ENCODE measurements at regions not wholly inside any gene's neighbourhood (a gene's known extent, or its start where the extent isn't known, plus 50 kb on each side); places are given as distances from the start of the nearest gene placed in this dataset.

DNA sequence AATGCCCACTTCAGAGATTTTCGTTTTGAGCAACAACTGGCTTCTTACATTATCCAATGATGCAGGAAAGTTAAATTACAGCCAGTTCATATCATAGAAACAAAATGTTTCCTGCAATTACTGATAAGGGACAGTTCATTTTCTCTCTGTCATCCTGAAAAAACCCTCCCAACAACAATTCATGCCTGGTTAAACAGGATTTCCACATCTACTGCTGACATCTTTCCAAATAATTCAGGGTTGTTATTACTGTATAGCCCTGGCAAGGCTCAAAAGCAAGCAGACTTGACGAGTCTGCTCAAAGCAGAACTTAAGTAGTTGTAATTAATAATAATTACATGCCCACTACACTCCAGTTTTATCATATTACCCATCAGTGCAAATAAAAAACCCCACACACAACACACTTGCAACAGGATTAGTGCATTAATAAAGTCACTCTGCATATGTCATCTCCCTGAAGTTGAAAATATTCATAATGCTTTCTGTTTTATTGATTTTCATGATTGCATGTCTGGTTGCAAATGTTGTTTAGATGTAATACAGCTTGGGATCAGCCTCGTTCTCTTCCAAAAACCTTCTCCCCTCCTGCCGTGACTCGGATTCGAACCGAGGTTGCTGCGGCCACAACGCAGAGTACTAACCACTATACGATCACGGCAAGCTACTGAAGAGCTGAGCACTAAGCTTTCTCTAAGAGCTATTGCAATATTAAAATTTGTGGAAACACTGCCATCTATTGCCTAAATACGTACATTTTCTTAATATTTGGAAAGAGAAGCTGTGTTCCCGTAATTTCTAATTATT lies 119.6 kb upstream of the NFIB start:
- H3K27me3 ChIP-seq (replicated peaks; ENCODE audit: insufficient read depth, low read depth, low read length, poor library complexity): no peaks in the 10 kb centered on the region
- CTCF ChIA-PET: interaction anchor here (0.6 to 1.1 kb wide), 3 partner anchors 15 to 335 kb away, joined by 3 read pairs; no protein-coding TSS in a partner anchor
- H3K36me3 ChIP-seq (ENCODE audit: insufficient read depth, low read length, poor library complexity, severe bottlenecking): no peaks in the 10 kb centered on the region
- POLR2A ChIA-PET (ENCODE audit: low non-redundant PET): no interaction called here
- TF ChIP-seq, protein P1, sequence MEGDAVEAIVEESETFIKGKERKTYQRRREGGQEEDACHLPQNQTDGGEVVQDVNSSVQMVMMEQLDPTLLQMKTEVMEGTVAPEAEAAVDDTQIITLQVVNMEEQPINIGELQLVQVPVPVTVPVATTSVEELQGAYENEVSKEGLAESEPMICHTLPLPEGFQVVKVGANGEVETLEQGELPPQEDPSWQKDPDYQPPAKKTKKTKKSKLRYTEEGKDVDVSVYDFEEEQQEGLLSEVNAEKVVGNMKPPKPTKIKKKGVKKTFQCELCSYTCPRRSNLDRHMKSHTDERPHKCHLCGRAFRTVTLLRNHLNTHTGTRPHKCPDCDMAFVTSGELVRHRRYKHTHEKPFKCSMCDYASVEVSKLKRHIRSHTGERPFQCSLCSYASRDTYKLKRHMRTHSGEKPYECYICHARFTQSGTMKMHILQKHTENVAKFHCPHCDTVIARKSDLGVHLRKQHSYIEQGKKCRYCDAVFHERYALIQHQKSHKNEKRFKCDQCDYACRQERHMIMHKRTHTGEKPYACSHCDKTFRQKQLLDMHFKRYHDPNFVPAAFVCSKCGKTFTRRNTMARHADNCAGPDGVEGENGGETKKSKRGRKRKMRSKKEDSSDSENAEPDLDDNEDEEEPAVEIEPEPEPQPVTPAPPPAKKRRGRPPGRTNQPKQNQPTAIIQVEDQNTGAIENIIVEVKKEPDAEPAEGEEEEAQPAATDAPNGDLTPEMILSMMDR (conservative IDR thresholded peaks at IDR 0.05; ENCODE audit: low read depth, low read length): peak; percentile 48
- no peak for TF ChIP-seq EZH2 (IDR thresholded peaks at IDR 0.05; ENCODE audit: borderline replicate concordance, low read depth, low read length, poor library complexity, severe bottlenecking)
- peak; percentile 73 for DNase-seq (ENCODE audit: low spot score)
- BruUV-seq (replicated peaks): no TSS peak
- H3K9me3 ChIP-seq (ENCODE audit: low read depth, low read length, poor library complexity, severe bottlenecking): no peaks in the 10 kb centered on the region
- H3K4me1 ChIP-seq (ENCODE audit: insufficient read depth, low read length, poor library complexity, severe bottlenecking): peaks cover 30% of the 10 kb centered on the region
- H3K27ac ChIP-seq (ENCODE audit: low read depth, low read length, poor library complexity, severe bottlenecking): no peak overlapping the region
- H3K4me3 ChIP-seq (ENCODE audit: low read depth, low read length, poor library complexity, severe bottlenecking): no peak overlapping the region
- intact Hi-C loops (cut with micrococcal nuclease; ENCODE audit: unreplicated experiment): loop anchor here (10.0 kb wide), 1 partner anchor 339 kb away; no protein-coding TSS in a partner anchor

DNA sequence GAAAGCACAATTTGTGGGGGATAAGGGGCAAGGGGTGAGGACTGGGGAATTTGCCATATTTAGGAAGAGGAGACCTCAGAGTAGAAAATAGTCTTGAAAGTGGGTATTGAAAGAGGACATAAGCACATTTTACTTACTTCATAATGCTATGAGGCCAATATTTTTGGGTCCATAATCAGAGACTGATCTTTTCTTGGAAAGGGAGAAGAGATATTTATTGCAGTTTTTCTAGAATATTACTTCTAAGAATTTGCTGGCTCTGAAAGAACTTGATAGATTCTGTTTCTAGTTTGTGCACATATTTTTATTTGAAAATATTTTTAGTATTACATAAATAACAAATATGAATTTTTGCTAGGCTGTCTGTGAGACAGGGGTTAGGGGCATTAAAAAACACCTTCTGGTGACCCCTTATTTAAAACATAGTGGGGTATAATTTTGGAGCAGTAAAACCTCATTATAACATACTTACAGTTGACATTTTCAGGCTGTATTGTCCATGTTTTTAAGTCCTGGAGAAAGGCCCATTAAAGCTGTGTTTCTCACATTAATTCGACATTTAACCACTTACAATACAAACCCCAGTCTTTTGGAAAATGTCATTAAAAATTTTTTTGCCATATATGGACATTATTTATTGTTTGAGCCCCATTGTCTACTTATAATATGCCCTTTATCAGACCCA lies 118.9 kb upstream of the NFIB start:
- ChIA-PET POLR2A (ENCODE audit: low non-redundant PET) (no interaction called here), CTCF (no interaction called here)
- no peak overlapping the region for H3K27ac ChIP-seq (ENCODE audit: low read depth, low read length, poor library complexity, severe bottlenecking)
- no peak overlapping the region for H3K4me3 ChIP-seq (ENCODE audit: low read depth, low read length, poor library complexity, severe bottlenecking)
- H3K4me1 ChIP-seq (ENCODE audit: insufficient read depth, low read length, poor library complexity, severe bottlenecking): peaks cover 23% of the 10 kb centered on the region
- H3K27me3 ChIP-seq (replicated peaks; ENCODE audit: insufficient read depth, low read depth, low read length, poor library complexity): no peaks in the 10 kb centered on the region
- no peaks in the 10 kb centered on the region for H3K36me3 ChIP-seq (ENCODE audit: insufficient read depth, low read length, poor library complexity, severe bottlenecking)
- intact Hi-C loops (cut with micrococcal nuclease; ENCODE audit: unreplicated experiment): loop anchor here (10.0 kb wide), 1 partner anchor 338 kb away; no protein-coding TSS in a partner anchor
- H3K9me3 ChIP-seq (ENCODE audit: low read depth, low read length, poor library complexity, severe bottlenecking): no peaks in the 10 kb centered on the region
- no TSS peak for BruUV-seq (replicated peaks)
- no peak for TF ChIP-seq EZH2 (IDR thresholded peaks at IDR 0.05; ENCODE audit: borderline replicate concordance, low read depth, low read length, poor library complexity, severe bottlenecking)
- TF ChIP-seq, protein P1 (conservative IDR thresholded peaks at IDR 0.05; ENCODE audit: low read depth, low read length): no peak
- DNase-seq (ENCODE audit: low spot score): no peak

DNA sequence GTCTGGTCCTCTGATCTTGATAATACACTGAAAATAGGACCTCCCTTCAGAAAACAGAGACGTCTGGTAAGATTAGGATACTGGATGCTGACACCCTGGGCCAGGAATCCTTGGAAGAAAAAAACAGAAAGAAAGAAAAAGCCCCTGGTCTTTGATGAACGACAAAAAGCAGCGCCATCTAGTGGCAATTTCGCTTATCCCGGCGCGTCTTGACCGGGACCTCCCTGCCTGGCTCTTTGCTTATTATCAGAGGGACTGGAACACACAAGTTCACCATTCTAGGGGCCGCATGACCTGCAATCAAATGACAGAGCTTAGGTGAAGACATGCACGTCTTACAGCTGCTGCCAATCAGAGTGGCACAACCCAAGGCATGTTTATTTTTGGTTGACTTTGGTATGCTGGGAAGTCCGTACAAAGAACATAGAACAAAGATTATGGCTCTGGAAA lies 114.9 kb upstream of the NFIB start:
- BruUV-seq (replicated peaks): no TSS peak
- Histone ChIP-seq H3K9me3 (ENCODE audit: low read depth, low read length, poor library complexity, severe bottlenecking) (no peaks in the 10 kb centered on the region), H3K27me3 (replicated peaks; ENCODE audit: insufficient read depth, low read depth, low read length, poor library complexity) (no peaks in the 10 kb centered on the region), H3K36me3 (ENCODE audit: insufficient read depth, low read length, poor library complexity, severe bottlenecking) (no peaks in the 10 kb centered on the region), H3K4me3 (ENCODE audit: low read depth, low read length, poor library complexity, severe bottlenecking) (no peak overlapping the region), H3K27ac (ENCODE audit: low read depth, low read length, poor library complexity, severe bottlenecking) (no peak overlapping the region), H3K4me1 (ENCODE audit: insufficient read depth, low read length, poor library complexity, severe bottlenecking) (peaks cover 6% of the 10 kb centered on the region)
- CTCF ChIA-PET: no interaction called here
- peak; percentile 77 for DNase-seq (ENCODE audit: low spot score)
- TF ChIP-seq, protein P1 (conservative IDR thresholded peaks at IDR 0.05; ENCODE audit: low read depth, low read length): peak; percentile 65
- TF ChIP-seq EZH2 (IDR thresholded peaks at IDR 0.05; ENCODE audit: borderline replicate concordance, low read depth, low read length, poor library complexity, severe bottlenecking): no peak
- POLR2A ChIA-PET (ENCODE audit: low non-redundant PET): no interaction called here
- intact Hi-C loops (cut with micrococcal nuclease; ENCODE audit: unreplicated experiment): loop anchor here (5.0 kb wide), 3 partner anchors 1002 to 1397 kb away; no protein-coding TSS in a partner anchor
